ENCODE measurements at regions not wholly inside any gene's neighbourhood (a gene's known extent, or its start where the extent isn't known, plus 50 kb on each side); places are given as distances from the start of the nearest gene placed in this dataset.

DNA sequence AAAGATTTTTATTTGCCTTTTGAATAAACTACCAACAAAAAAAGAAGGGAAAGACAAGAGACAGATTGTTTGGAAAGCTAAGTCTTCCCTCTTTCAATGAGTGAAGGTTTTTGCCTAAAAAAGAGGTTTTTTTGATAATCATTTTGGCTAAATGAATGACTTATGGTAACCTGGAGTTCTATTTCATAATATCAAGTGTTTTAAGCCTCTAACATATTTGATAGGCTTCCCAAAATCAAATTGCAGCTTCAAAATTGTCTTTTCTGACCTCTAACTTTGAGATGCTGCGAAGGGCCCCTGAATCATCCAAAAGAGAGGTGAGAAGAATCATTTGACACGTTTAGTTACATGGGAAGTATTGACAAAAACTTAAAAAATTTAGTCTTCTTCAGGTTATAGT, 53.0 kb upstream of the NAMPT start:
- DNase-seq = no peak

DNA sequence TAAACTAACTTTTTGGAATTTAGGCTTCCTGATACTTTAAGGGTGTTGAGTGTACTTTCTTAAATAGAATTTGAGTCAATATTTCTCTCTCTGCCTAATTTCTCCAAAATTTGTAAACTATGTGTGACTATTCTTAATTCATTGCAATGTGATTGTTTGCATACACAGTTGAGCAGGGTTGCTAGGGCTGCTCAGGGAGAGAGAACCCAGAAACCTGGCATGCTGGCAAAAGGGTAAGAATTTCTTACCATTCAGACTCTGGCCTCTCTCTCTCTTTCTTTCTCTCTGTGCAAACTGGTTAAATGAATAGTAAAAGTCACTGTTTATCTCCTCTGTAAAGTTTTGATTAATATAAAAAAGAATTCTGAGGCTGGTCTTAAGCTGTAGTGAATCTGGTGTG, 51.0 kb upstream of the NAMPT start:
- no peak for DNase-seq
